ENCODE measurements at regions not wholly inside any gene's neighbourhood (a gene's known extent, or its start where the extent isn't known, plus 50 kb on each side); places are given as distances from the start of the nearest gene placed in this dataset.
"Not testable (repeated sequence)": the region's sequence is repeated elsewhere in the genome, so short reads cannot be mapped to it uniquely, and the experiment has no call there.

GRCh38 chr10:46775668-46776059 is 135.6 kb upstream of the PTPN20 start:
- not testable (repeated sequence) for TF ChIP-seq MAX (IDR thresholded peaks at IDR 0.05; ENCODE audit: low read depth); EP300 (IDR thresholded peaks at IDR 0.05; ENCODE audit: borderline replicate concordance in 1 of 2, low read depth in 1 of 2, low read length in 1 of 2); CTCF (IDR thresholded peaks at IDR 0.05); SMC3 (IDR thresholded peaks at IDR 0.05; ENCODE audit: low read depth, low read length); REST (IDR thresholded peaks at IDR 0.05; ENCODE audit: low read depth, low read length); TEAD4 (IDR thresholded peaks at IDR 0.05; ENCODE audit: borderline replicate concordance, insufficient read depth); ZBTB33 (IDR thresholded peaks at IDR 0.05; ENCODE audit: borderline replicate concordance, low read depth); YY1 (IDR thresholded peaks at IDR 0.05; ENCODE audit: low read depth); RFX5 (IDR thresholded peaks at IDR 0.05; ENCODE audit: low read length); TAF1 (IDR thresholded peaks at IDR 0.05; ENCODE audit: borderline replicate concordance, low read depth, low read length); JUND (IDR thresholded peaks at IDR 0.05)
